ENCODE measurements at regions not wholly inside any gene's neighbourhood (a gene's known extent, or its start where the extent isn't known, plus 50 kb on each side); places are given as distances from the start of the nearest gene placed in this dataset.

GRCh38 chr4:123741906-123742305 lies 345.3 kb downstream of the SPRY1 start:
- TF ChIP-seq GATA2 (IDR thresholded peaks at IDR 0.05; ENCODE audit: low read depth, low read length): no peak
- no peak for TF ChIP-seq GATA3 (IDR thresholded peaks at IDR 0.05; ENCODE audit: low read depth, low read length)

Data from SH-SY5Y (cell line).